GM21367 (cell line): ENCODE measurements at regions not wholly inside any gene's neighbourhood (a gene's known extent, or its start where the extent isn't known, plus 50 kb on each side); places are given as distances from the start of the nearest gene placed in this dataset.

Experiments used
- ATAC-seq: cut with Tn5 transposase; IDR thresholded peaks from one replicate; pipeline ENCODE4 v1.9.1; 2021; ENCODE audit not compliant: unreplicated experiment

GRCh38 chr1:38436006-38436405, 389.4 kb upstream of the POU3F1 start:
- no peak for ATAC-seq

GRCh38 chr1:38433084-38433722, 386.6 kb upstream of the POU3F1 start:
- no peak for ATAC-seq

- no peak for ATAC-seq
Observed at GRCh38 chr1:38431535-38432376, 385.2 kb upstream of the POU3F1 start.

- ATAC-seq = no peak
Observed at GRCh38 chr1:38430949-38431348, 384.4 kb upstream of the POU3F1 start.

- ATAC-seq = no peak
Observed at GRCh38 chr1:38424677-38425076, 378.1 kb upstream of the POU3F1 start.

- ATAC-seq = no peak
Observed at GRCh38 chr1:38420666-38421065, 374.1 kb upstream of the POU3F1 start.

- no peak for ATAC-seq
Observed at GRCh38 chr1:38418195-38419030, 371.8 kb upstream of the POU3F1 start.

- no peak for ATAC-seq
Observed at GRCh38 chr1:38403667-38404066, 357.1 kb upstream of the POU3F1 start.

GRCh38 chr1:38402230-38402815, 355.7 kb upstream of the POU3F1 start:
- no peak for ATAC-seq

- ATAC-seq = no peak
Observed at GRCh38 chr1:38396606-38397005, 350.0 kb upstream of the POU3F1 start.

- no peak for ATAC-seq
Observed at GRCh38 chr1:38394303-38394702, 347.7 kb upstream of the POU3F1 start.

GRCh38 chr1:38392861-38393260, 346.3 kb upstream of the POU3F1 start:
- no peak for ATAC-seq

- ATAC-seq = no peak
Observed at GRCh38 chr1:38381256-38381655, 334.7 kb upstream of the POU3F1 start.

GRCh38 chr1:38376577-38376976, 330.0 kb upstream of the POU3F1 start:
- ATAC-seq = no peak

GRCh38 chr1:38375035-38375434, 328.4 kb upstream of the POU3F1 start:
- ATAC-seq = no peak

- ATAC-seq = no peak
Observed at GRCh38 chr1:38371505-38371844, 324.9 kb upstream of the POU3F1 start.

- no peak for ATAC-seq
Observed at GRCh38 chr1:38370716-38371504, 324.3 kb upstream of the POU3F1 start.

GRCh38 chr1:38365242-38365641, 318.6 kb upstream of the POU3F1 start:
- no peak for ATAC-seq

- no peak for ATAC-seq
Observed at GRCh38 chr1:38361566-38361965, 315.0 kb upstream of the POU3F1 start.

- ATAC-seq = no peak
Observed at GRCh38 chr1:38360807-38361206, 314.2 kb upstream of the POU3F1 start.

GRCh38 chr1:38353956-38354355, 307.4 kb upstream of the POU3F1 start:
- ATAC-seq = no peak
